ENCODE measurements at regions not wholly inside any gene's neighbourhood (a gene's known extent, or its start where the extent isn't known, plus 50 kb on each side); places are given as distances from the start of the nearest gene placed in this dataset.

- TF ChIP-seq POU2F2 (IDR thresholded peaks at IDR 0.05; ENCODE audit: low read depth, low read length) = no peak
- TF ChIP-seq SPI1 (IDR thresholded peaks at IDR 0.05; ENCODE audit: low read depth, low read length) = no peak
- no peak for TF ChIP-seq POLR2AphosphoS5 (IDR thresholded peaks at IDR 0.05; ENCODE audit: low read depth, low read length)
- TF ChIP-seq PAX5 (IDR thresholded peaks at IDR 0.05; ENCODE audit: insufficient read depth, low read length, severe bottlenecking) = no peak
- TF ChIP-seq TAF1 (IDR thresholded peaks at IDR 0.05; ENCODE audit: low read depth, low read length) = no peak
- no peak for TF ChIP-seq POLR2A (IDR thresholded peaks at IDR 0.05; ENCODE audit: low read depth, low read length)
- FAIRE-seq = no peak
- DNase-seq (ENCODE audit: insufficient read length, low spot score) = no peak
These were observed 165.9 kb downstream of the KIT start for GRCh38 chr4:54823616-54824015.

GRCh38 chr4:54819034-54819433 is 161.3 kb downstream of the KIT start:
- FAIRE-seq (no peak), DNase-seq (ENCODE audit: insufficient read length, low spot score) (no peak)
- TF ChIP-seq POLR2AphosphoS5 (IDR thresholded peaks at IDR 0.05; ENCODE audit: low read depth, low read length) (no peak), TAF1 (IDR thresholded peaks at IDR 0.05; ENCODE audit: low read depth, low read length) (no peak), POU2F2 (IDR thresholded peaks at IDR 0.05; ENCODE audit: low read depth, low read length) (no peak)

DNA sequence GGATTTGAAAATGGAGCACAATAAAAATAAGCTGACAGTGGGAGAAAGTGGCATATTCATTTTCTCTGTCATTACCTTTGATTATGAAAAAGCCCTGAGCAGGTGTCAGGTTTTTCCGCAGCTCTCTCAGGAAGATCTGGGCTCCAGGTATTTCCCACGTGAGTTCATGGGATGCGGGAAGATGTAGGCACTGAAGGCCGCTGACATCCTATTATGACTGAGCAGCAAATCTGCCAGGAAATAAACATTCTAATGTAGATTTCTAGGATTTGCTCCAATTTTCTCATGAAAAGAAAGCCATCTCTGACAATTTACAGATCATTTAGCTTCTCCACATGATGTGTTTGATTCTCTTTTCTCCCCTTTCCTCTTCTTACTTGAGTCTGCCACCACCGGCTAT is 160.7 kb downstream of the KIT start:
- no peak for TF ChIP-seq POU2F2 (IDR thresholded peaks at IDR 0.05; ENCODE audit: low read depth, low read length)
- TF ChIP-seq TAF1 (IDR thresholded peaks at IDR 0.05; ENCODE audit: low read depth, low read length) = no peak
- no peak for TF ChIP-seq POLR2AphosphoS5 (IDR thresholded peaks at IDR 0.05; ENCODE audit: low read depth, low read length)
- no peak for TF ChIP-seq SPI1 (IDR thresholded peaks at IDR 0.05; ENCODE audit: low read depth, low read length)
- no peak for TF ChIP-seq PAX5 (IDR thresholded peaks at IDR 0.05; ENCODE audit: insufficient read depth, low read length, severe bottlenecking)
- FAIRE-seq (no peak), DNase-seq (ENCODE audit: insufficient read length, low spot score) (no peak)

DNA sequence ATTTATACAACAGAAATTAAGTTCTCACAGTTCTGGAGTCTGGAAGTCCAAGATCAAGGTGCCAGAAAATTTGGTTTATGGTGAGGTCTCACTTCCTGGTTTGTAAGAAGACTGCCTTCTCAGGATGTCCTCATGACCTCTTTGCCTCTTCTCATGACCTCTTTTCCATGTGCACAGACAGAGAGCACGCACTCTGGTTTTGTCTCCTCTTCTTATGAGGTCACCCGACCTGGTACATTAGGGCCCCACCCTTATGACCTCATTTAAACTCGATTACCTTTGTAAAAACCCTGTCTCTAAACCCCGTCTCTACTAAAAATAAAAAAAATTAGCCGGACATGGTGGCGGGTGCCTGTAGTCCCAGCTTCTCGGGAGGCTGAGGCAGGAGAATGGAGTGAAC is 155.9 kb downstream of the KIT start:
- TF ChIP-seq TAF1 (IDR thresholded peaks at IDR 0.05; ENCODE audit: low read depth, low read length) = no peak
- no peak for TF ChIP-seq POLR2A (IDR thresholded peaks at IDR 0.05; ENCODE audit: low read depth, low read length)
- no peak for TF ChIP-seq SPI1 (IDR thresholded peaks at IDR 0.05; ENCODE audit: low read depth, low read length)
- no peak for TF ChIP-seq PAX5 (IDR thresholded peaks at IDR 0.05; ENCODE audit: insufficient read depth, low read length, severe bottlenecking)
- TF ChIP-seq POLR2AphosphoS5 (IDR thresholded peaks at IDR 0.05; ENCODE audit: low read depth, low read length) = no peak
- TF ChIP-seq POU2F2 (IDR thresholded peaks at IDR 0.05; ENCODE audit: low read depth, low read length) = no peak
- FAIRE-seq = no peak
- DNase-seq (ENCODE audit: insufficient read length, low spot score) = no peak

- TF ChIP-seq TAF1 (IDR thresholded peaks at IDR 0.05; ENCODE audit: low read depth, low read length) (no peak), POLR2AphosphoS5 (IDR thresholded peaks at IDR 0.05; ENCODE audit: low read depth, low read length) (no peak), SPI1 (IDR thresholded peaks at IDR 0.05; ENCODE audit: low read depth, low read length) (no peak), POU2F2 (IDR thresholded peaks at IDR 0.05; ENCODE audit: low read depth, low read length) (no peak), PAX5 (IDR thresholded peaks at IDR 0.05; ENCODE audit: insufficient read depth, low read length, severe bottlenecking) (no peak), POLR2A (IDR thresholded peaks at IDR 0.05; ENCODE audit: low read depth, low read length) (no peak)
- FAIRE-seq = no peak
- no peak for DNase-seq (ENCODE audit: insufficient read length, low spot score)
These were observed 148.6 kb downstream of the KIT start for GRCh38 chr4:54806351-54806750.

GRCh38 chr4:54802336-54802735 is 144.6 kb downstream of the KIT start:
- FAIRE-seq = no peak
- TF ChIP-seq SPI1 (IDR thresholded peaks at IDR 0.05; ENCODE audit: low read depth, low read length) (no peak), POLR2AphosphoS5 (IDR thresholded peaks at IDR 0.05; ENCODE audit: low read depth, low read length) (no peak), POLR2A (IDR thresholded peaks at IDR 0.05; ENCODE audit: low read depth, low read length) (no peak), TAF1 (IDR thresholded peaks at IDR 0.05; ENCODE audit: low read depth, low read length) (no peak), PAX5 (IDR thresholded peaks at IDR 0.05; ENCODE audit: insufficient read depth, low read length, severe bottlenecking) (no peak), POU2F2 (IDR thresholded peaks at IDR 0.05; ENCODE audit: low read depth, low read length) (no peak)
- DNase-seq (ENCODE audit: insufficient read length, low spot score) = no peak

DNA sequence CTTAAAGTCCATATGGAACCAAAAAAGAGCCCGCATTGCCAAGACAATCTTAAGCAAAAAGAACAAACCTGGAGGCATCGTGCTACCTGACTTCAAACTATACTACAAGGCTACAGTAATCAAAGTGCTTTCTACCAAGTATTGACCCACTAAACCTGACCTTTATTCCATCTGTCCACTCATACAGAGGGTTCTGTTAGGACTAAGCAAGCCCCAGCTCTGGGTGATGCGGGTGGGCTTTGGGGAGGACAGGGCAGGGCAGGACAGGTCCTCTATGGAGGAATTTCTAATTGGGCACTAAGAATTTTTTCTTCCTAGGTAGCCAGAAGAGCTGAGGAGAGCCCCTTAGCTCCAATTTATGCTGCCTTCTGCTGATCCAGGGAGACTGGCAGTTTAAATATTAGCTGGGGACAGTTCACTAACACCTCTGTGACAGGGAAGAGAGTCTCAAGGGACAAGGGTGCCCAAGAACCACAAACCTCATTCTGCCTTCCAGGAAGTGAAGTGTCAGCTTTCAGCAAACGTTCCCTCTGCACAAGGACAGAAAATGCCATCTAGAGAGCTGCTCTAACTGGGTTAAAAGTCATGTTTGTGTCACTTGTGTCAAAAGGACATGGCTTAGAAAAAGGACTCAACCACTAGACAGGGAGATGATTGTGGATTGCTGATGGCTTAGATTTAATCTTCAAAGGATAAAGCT is 143.2 kb downstream of the KIT start:
- TF ChIP-seq TAF1 (IDR thresholded peaks at IDR 0.05; ENCODE audit: low read depth, low read length) (no peak), SPI1 (IDR thresholded peaks at IDR 0.05; ENCODE audit: low read depth, low read length) (no peak), POLR2A (IDR thresholded peaks at IDR 0.05; ENCODE audit: low read depth, low read length) (no peak), POLR2AphosphoS5 (IDR thresholded peaks at IDR 0.05; ENCODE audit: low read depth, low read length) (no peak), POU2F2 (IDR thresholded peaks at IDR 0.05; ENCODE audit: low read depth, low read length) (no peak), PAX5 (IDR thresholded peaks at IDR 0.05; ENCODE audit: insufficient read depth, low read length, severe bottlenecking) (no peak)
- DNase-seq (ENCODE audit: insufficient read length, low spot score) (no peak), FAIRE-seq (no peak)

DNA sequence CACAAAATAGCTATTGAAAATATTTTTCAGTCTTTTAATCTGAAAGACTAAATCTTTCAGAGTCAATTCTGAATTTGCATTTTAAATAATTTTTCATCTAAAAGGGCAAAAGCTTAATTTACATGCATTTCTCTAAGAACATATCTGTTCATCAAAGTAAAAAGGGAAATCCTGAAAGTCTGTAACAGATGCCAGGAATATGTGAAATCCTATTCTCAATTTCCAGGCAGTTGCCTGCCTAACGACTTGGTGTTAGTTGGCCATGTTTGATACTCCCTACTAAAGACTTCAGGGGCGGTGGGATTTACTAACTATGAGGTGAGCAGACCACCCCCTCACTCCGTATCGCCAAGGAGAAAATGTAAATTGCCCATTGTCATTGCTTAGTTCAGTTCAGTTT is 136.8 kb downstream of the KIT start:
- no peak for TF ChIP-seq SPI1 (IDR thresholded peaks at IDR 0.05; ENCODE audit: low read depth, low read length)
- TF ChIP-seq POU2F2 (IDR thresholded peaks at IDR 0.05; ENCODE audit: low read depth, low read length) = no peak
- TF ChIP-seq TAF1 (IDR thresholded peaks at IDR 0.05; ENCODE audit: low read depth, low read length) = no peak
- TF ChIP-seq POLR2AphosphoS5 (IDR thresholded peaks at IDR 0.05; ENCODE audit: low read depth, low read length) = no peak
- TF ChIP-seq PAX5 (IDR thresholded peaks at IDR 0.05; ENCODE audit: insufficient read depth, low read length, severe bottlenecking) = no peak
- no peak for TF ChIP-seq POLR2A (IDR thresholded peaks at IDR 0.05; ENCODE audit: low read depth, low read length)
- DNase-seq (ENCODE audit: insufficient read length, low spot score) (no peak), FAIRE-seq (no peak)

DNA sequence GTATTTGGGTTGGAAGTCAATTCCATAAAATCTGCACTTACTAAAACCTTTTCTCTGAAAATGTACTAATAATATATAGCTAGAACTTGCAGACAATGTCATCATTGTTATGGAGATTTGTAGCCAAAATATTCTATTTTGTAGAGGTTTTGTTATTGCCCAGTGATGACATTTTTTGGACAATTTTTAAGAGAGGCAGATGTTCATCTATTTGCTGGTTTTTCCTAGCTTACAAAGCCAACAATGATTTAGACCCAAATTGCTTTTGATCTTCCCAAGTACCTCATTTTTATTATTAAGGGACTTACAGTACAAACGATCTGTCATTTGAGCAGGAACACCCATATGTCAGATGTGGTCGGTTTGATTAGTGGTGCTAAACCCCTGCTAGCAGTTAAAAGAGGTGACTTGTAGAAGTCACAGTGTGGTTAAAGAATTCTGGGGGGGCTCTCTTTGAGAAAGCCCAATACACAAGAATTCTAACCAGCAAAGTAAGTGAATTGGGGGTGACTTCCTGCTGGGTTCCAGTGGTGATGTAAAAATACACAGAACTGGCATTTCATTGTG is 136.2 kb downstream of the KIT start:
- no peak for FAIRE-seq
- TF ChIP-seq POLR2A (IDR thresholded peaks at IDR 0.05; ENCODE audit: low read depth, low read length) (no peak), POLR2AphosphoS5 (IDR thresholded peaks at IDR 0.05; ENCODE audit: low read depth, low read length) (no peak), PAX5 (IDR thresholded peaks at IDR 0.05; ENCODE audit: insufficient read depth, low read length, severe bottlenecking) (no peak), POU2F2 (IDR thresholded peaks at IDR 0.05; ENCODE audit: low read depth, low read length) (no peak), SPI1 (IDR thresholded peaks at IDR 0.05; ENCODE audit: low read depth, low read length) (no peak), TAF1 (IDR thresholded peaks at IDR 0.05; ENCODE audit: low read depth, low read length) (no peak)
- no peak for DNase-seq (ENCODE audit: insufficient read length, low spot score)
